C4-2B (cell line): ENCODE measurements at regions not wholly inside any gene's neighbourhood (a gene's known extent, or its start where the extent isn't known, plus 50 kb on each side); places are given as distances from the start of the nearest gene placed in this dataset.

ENCODE experiments used
- ZFX ChIP-seq: fragments of 450-650 bp; IDR thresholded peaks from 2 replicates; pipeline ENCODE4 v1.6.1; 2017
- TF ChIP-seq, protein P1 (sequence below): fragments of 450-650 bp; conservative IDR thresholded peaks from 2 replicates; pipeline ENCODE4 v1.5.1; 2017; ENCODE audit warnings: mild to moderate bottlenecking

DNA sequence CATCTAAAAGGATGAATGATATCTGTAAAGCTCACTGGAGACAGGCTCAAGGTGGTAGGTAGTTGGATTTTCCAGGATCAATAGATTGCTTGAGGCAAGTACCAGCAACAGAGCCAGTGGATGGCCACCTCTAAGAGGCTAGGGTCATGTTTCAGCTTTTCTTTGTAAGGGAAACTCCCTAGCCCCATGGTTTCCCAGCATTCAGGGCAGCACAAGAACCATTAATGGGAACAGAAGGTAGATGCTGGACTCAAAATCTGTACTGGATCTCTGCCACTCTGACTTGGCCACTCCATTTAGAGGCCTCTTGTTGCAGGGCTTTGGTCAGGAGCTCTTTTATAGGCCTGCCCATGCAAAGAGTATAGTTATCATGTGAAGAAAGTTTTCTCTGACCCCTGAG lies 76.1 kb upstream of the DYRK2 start:
- TF ChIP-seq, protein P1, sequence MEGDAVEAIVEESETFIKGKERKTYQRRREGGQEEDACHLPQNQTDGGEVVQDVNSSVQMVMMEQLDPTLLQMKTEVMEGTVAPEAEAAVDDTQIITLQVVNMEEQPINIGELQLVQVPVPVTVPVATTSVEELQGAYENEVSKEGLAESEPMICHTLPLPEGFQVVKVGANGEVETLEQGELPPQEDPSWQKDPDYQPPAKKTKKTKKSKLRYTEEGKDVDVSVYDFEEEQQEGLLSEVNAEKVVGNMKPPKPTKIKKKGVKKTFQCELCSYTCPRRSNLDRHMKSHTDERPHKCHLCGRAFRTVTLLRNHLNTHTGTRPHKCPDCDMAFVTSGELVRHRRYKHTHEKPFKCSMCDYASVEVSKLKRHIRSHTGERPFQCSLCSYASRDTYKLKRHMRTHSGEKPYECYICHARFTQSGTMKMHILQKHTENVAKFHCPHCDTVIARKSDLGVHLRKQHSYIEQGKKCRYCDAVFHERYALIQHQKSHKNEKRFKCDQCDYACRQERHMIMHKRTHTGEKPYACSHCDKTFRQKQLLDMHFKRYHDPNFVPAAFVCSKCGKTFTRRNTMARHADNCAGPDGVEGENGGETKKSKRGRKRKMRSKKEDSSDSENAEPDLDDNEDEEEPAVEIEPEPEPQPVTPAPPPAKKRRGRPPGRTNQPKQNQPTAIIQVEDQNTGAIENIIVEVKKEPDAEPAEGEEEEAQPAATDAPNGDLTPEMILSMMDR: no peak
- TF ChIP-seq ZFX: no peak
